RWPE1 (cell line): ENCODE measurements at regions not wholly inside any gene's neighbourhood (a gene's known extent, or its start where the extent isn't known, plus 50 kb on each side); places are given as distances from the start of the nearest gene placed in this dataset.

ENCODE experiments used
- CTCF ChIA-PET: fragments of 350-600 bp; sonication (Branson Sonifier 250); formaldehyde crosslinking; extraction: SDS; loops from one replicate; lab custom pipeline; 2021; lab: Yijun Ruan, JAX
- POLR2A ChIA-PET: fragments of 400-600 bp; formaldehyde crosslinking; extraction: SDS; loops from one replicate; lab custom pipeline; 2020; ENCODE audit warnings: antibody characterized with exemption; ENCODE audit not compliant: low non-redundant PET; lab: Yijun Ruan, JAX
- DNase-seq: peaks from one replicate; pipeline ENCODE4 v3.0.0; 2012; ENCODE audit warnings: low spot score
- H3K27ac ChIP-seq: fragments of 450-650 bp; 2 replicates; pipeline ENCODE4 v1.5.1; 2017
- TF ChIP-seq, protein P1 (sequence below): fragments of 450-650 bp; conservative IDR thresholded peaks from 2 replicates; pipeline ENCODE4 v1.5.1; 2017; ENCODE audit warnings: low read depth, mild to moderate bottlenecking

DNA sequence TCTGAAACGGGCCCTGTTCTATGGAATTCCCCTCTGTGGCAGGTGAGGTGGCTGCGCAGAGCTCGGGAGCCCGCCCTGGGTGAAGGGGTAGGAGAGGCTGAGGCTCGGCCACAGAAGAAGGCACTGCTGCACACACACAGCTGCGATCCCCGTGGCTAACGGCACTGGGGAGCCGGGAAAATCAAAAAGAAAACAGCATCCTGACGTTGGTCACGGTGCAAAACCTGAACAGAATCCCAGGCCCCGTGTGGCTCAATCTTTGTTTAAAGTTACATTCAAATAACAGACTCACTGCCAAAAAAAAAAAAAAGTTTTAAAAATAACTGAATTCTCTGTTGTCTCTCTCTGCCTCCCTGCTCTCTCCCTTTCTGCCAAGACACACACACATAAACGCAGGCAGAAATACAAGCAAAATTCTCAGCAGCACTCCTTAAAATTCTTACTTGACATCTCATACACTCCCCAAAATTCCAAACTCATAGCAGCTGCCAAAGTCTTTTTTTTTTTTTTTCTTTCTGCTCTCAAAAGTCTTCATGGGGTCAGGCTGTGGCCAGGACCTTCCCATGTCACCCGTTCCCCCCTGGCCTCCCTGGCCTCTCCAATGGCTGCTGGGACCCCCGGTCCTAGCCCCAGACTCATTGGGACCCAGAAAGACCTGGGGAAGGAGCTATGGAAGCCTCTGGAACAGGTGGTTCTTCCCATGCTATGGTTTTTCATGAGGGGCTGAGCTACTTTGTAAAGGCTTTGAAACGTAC is 248.8 kb downstream of the TTLL2 start:
- CTCF ChIA-PET, result no interaction called here
- TF ChIP-seq, protein P1, sequence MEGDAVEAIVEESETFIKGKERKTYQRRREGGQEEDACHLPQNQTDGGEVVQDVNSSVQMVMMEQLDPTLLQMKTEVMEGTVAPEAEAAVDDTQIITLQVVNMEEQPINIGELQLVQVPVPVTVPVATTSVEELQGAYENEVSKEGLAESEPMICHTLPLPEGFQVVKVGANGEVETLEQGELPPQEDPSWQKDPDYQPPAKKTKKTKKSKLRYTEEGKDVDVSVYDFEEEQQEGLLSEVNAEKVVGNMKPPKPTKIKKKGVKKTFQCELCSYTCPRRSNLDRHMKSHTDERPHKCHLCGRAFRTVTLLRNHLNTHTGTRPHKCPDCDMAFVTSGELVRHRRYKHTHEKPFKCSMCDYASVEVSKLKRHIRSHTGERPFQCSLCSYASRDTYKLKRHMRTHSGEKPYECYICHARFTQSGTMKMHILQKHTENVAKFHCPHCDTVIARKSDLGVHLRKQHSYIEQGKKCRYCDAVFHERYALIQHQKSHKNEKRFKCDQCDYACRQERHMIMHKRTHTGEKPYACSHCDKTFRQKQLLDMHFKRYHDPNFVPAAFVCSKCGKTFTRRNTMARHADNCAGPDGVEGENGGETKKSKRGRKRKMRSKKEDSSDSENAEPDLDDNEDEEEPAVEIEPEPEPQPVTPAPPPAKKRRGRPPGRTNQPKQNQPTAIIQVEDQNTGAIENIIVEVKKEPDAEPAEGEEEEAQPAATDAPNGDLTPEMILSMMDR, result no peak
- no peak overlapping the region for H3K27ac ChIP-seq
- POLR2A ChIA-PET, result no interaction called here
- DNase-seq, result no peak

DNA sequence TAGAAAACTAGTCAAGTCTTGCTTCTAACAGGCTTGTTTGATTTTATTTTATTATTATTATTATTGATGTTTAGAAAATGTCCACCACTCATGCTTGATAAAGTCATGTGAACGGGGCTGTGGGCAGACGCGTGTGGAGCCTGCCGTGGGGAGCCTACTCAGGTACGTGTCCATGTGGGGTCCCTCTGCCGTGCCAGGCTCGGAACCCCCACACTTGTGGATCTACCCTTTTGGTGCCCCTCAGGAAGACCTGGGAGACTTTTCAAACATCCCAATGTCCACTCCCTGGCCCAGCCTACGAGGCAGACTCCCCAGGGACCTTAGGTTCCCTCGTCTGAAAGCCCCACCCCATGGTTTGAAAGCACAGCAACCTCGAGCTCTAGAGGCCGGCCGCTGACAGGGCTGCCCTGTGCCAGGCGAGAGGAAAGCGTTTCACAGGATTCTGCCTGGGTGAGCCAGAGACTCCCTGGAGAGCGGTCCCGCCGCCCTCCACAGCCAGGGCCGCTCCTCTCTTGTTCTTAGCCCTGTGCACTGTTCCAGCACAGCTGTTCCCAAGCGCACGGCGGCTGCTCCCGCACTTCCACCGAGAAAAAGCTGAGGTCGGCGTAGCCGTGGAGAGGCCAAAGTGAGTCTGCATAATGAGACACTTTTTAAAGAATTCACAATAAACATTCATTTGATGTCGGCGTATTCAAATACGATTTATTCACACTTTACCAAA is 249.7 kb downstream of the TTLL2 start:
- DNase-seq, result no peak
- TF ChIP-seq, protein P1, result no peak
- POLR2A ChIA-PET, result no interaction called here
- H3K27ac ChIP-seq, result no peak overlapping the region
- CTCF ChIA-PET, result no interaction called here

DNA sequence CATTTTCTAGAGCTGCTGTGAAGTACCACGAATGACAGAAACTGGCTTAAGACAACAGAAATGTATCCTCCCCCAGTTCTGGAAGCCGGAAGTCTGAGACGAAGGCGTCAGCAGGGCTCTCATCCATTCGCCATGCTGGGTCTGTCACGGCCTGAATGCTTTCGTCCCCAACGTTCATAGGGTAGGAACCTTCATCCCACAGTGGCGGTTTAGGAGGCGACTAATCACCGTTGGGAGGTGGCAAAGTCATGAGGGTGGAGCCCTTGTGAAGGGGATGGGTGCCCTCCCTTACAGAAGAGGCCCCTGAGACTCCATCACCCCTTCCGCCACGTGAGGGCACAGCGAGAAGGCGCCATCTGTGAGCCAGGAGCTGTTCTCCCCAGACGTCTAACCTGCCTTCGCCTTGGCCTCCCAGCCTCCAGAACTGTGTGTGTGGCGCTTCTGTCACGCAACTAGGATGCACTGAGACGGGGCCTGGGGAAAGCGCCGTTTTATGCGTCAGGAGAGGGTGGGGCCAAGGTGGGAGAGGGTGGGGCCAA is 250.3 kb downstream of the TTLL2 start:
- TF ChIP-seq, protein P1, result no peak
- no peak for DNase-seq
- no peak overlapping the region for H3K27ac ChIP-seq
- POLR2A ChIA-PET, result no interaction called here
- CTCF ChIA-PET, result no interaction called here

DNA sequence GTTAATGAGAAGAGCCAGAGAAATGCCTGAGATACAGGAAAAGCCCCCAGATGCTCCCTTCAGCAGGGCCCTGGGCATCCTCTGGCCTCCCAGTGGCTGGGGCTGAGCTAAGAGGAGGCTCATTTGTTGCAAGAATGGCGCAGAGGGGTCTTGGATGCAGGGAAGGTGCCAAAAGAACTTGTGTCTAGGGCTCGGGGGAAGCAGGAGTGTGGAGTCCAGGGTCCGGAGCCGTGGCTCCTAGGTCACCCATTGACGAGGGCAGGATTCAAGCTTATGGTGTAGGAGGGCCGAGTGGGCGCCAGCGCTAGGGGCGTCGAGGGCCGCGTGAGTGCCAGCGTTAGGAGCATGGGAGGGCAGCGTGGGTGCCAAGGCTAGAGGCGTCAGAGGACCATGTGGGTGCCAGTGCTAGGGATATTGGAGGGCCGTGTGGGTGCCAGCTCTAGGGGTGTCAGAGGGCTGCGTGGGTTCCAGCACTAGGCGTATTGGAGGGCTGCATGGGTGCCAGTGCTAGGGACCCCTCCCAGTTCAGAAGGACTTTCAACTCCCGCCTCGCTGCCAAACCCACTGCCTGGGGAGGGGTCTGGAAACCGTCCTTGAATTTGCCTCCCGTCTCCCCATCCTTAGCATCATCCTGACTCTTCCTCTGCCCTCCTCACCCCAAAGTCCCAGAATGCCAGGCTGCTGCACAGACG is 250.5 kb upstream of the AFDN start:
- DNase-seq, result no peak
- POLR2A ChIA-PET, result no interaction called here
- CTCF ChIA-PET, result no interaction called here
- TF ChIP-seq, protein P1, result no peak
- no peak overlapping the region for H3K27ac ChIP-seq

DNA sequence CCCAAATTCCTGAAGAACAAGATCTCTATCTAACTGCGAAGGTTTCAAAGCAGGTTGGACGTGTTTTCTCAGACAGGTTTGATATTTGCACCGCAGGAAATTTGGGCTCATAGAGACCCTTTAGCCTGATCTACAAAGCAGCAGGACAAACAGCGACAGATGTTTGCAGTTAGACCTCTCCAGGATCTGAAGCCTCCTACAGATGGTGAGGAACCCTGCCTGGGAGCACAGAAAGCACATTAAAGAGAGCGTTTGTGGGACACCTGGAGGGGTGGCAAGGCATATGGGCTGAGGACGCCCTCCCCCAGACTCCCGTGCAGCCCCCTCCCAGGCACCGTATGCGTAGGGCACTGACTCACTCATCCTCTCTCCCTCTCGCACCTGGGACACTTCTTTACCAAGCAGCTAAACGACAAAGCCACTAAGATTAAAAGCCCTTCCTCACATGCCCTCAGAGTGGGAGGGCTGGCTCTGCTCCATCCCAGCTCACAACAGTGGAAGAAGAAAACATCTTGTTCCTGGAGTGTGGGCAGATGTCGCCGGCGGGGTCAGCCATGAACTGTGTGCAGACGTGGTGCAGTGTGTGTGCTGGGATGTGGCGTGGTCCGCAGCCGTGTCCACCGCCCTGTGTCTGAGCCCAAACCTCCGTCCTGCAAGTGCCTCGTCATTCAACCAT is 249.7 kb upstream of the AFDN start:
- no peak for DNase-seq
- ChIA-PET CTCF (no interaction called here), POLR2A (no interaction called here)
- TF ChIP-seq, protein P1, result no peak
- no peak overlapping the region for H3K27ac ChIP-seq

DNA sequence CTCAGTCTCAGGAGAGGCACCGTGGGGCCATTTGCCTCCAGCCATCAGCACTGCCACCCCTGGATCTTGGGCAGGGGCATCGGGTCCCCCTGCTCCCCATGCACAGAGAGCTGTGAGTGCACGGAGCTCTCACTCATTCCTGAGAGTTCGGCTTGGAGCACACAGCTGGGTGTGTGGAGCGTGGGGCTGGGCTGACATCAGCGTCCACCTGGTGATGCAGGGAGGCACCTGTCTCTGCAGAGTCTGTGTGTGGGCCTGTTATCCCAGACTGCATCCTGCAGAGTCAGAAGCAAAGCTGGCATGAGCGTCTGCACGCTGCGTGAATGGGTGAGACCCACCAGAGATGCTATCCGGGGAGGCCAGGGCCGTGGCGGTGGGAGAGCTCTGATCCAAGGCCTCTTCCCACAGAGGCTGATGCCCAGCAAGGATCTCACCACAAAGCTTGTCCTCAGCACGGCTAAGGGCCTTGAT is 248.8 kb upstream of the AFDN start:
- POLR2A ChIA-PET, result no interaction called here
- CTCF ChIA-PET, result no interaction called here

More for the DNA sequence above, 248.8 kb upstream of the AFDN start:
- DNase-seq, result no peak
- TF ChIP-seq, protein P1, result no peak
- no peak overlapping the region for H3K27ac ChIP-seq
